Left ventricle myocardium inferior (tissue), 1 donor: ENCODE measurements at regions not wholly inside any gene's neighbourhood (a gene's known extent, or its start where the extent isn't known, plus 50 kb on each side); places are given as distances from the start of the nearest gene placed in this dataset.

Source experiments
- DNase-seq: peaks from one replicate; pipeline ENCODE4 v3.0.0-alpha.2; 2020
- H3K27ac ChIP-seq: fragments of 200-600 bp; replicated peaks from 2 replicates; pipeline ENCODE4 v1.8.0; 2021
- H3K27me3 ChIP-seq: fragments of 200-600 bp; 2 replicates; pipeline ENCODE4 v1.8.0; 2021; ENCODE audit warnings: low read depth
- H3K36me3 ChIP-seq: fragments of 200-600 bp; 2 replicates; pipeline ENCODE4 v1.8.0; 2021
- H3K4me1 ChIP-seq: fragments of 200-600 bp; 2 replicates; pipeline ENCODE4 v1.8.0; 2021
- H3K4me3 ChIP-seq: fragments of 200-600 bp; 2 replicates; pipeline ENCODE4 v1.8.0; 2021; ENCODE audit warnings: mild to moderate bottlenecking, moderate library complexity
- H3K9me3 ChIP-seq: fragments of 200-600 bp; replicated peaks from 2 replicates; pipeline ENCODE4 v1.8.0; 2021
- CTCF ChIP-seq: fragments of 200-600 bp; IDR thresholded peaks from 2 replicates; pipeline ENCODE4 v1.8.0; 2021; ENCODE audit warnings: antibody characterized with exemption, mild to moderate bottlenecking, borderline replicate concordance
- intact Hi-C: fragments of 100-400 bp; cut with micrococcal nuclease; formaldehyde crosslinking; loops from one replicate; pipeline ENCODE4 v1.11.0; 2022
- donor health status: DM: no; HTN: yes; CAD: no; lungs with severe emphysema.

DNA sequence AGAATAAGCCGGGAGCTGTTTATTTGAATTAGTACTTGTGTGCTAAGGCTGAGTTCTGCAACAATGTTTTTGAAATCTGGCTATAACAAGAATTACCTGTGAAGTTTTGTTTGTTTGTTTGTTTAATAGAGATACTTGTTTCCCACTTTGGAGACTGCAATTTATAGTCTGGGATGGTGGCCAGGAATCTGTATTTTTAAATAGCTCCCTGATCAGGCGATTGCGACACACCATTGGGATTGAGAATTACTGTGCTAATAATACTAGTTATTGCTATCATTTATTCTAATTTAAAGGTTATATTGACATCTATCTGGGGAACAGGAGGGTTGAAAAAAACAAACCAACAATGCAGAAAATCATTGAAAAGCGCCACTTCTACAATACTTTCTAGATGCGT is 951.6 kb upstream of the TENM3 start:
- Histone ChIP-seq H3K27me3 (no peaks in the 10 kb centered on the region), H3K27ac (no peak overlapping the region), H3K9me3 (no peaks in the 10 kb centered on the region), H3K36me3 (no peaks in the 10 kb centered on the region), H3K4me1 (peaks cover 20% of the 10 kb centered on the region), H3K4me3 (no peak overlapping the region)
- intact Hi-C loops, result no loop called here
- TF ChIP-seq CTCF, result no peak
- DNase-seq, result no peak

DNA sequence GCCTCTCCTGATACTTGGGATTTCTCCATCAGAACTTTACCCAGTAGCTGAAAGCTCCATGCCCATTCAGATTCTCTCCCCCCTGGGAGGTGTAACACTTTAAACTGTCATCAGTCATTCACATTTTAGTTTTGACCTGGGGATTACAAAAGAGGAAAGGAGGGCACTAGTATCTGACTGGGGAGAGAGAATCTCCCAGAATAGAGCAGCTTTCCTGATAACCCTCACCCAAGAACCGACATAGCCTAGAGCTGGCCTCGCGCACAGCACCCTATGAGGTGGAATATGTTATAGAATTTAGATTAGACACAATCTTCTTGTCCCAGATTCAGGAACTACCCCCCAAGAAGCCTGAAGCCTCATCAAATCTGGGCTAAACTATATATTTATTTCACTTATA is 950.2 kb upstream of the TENM3 start:
- intact Hi-C loops, result no loop called here
- Histone ChIP-seq H3K4me3 (no peak overlapping the region), H3K4me1 (peaks cover 20% of the 10 kb centered on the region), H3K27ac (no peak overlapping the region), H3K9me3 (peaks cover 10% of the 10 kb centered on the region), H3K27me3 (no peaks in the 10 kb centered on the region), H3K36me3 (no peaks in the 10 kb centered on the region)
- DNase-seq, result no peak
- TF ChIP-seq CTCF, result no peak

- Histone ChIP-seq H3K4me3 (no peak overlapping the region), H3K9me3 (peaks cover 16% of the 10 kb centered on the region), H3K36me3 (no peaks in the 10 kb centered on the region), H3K4me1 (peaks cover 20% of the 10 kb centered on the region), H3K27me3 (no peaks in the 10 kb centered on the region), H3K27ac (no peak overlapping the region)
- intact Hi-C loops, result no loop called here
- DNase-seq, result no peak
- no peak for TF ChIP-seq CTCF
Measured at GRCh38 chr4:181293541-181293940, 949.7 kb upstream of the TENM3 start.

DNA sequence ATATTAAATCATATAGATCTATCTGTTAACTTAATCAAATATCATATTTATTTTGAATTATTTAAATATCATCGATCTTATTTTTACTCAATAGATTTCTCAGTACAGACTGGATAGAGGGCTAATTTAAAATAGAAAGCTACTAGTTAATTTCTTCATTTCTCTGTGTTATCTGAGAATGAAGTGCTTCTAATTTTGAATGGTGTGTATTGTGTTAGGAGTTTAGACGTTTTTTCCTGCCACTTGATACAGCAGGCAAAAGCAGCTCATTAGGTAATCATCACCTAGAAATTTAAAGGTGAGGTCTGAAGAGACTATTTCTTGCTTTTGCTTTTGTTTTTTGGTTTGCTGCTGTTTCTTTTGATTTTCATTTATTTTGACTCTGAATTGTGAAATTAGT is 948.8 kb upstream of the TENM3 start:
- no peaks in the 10 kb centered on the region for H3K36me3 ChIP-seq
- H3K27me3 ChIP-seq, result no peaks in the 10 kb centered on the region
- no peak for DNase-seq
- H3K4me3 ChIP-seq, result no peak overlapping the region
- peaks cover 19% of the 10 kb centered on the region for H3K9me3 ChIP-seq
- peaks cover 20% of the 10 kb centered on the region for H3K4me1 ChIP-seq
- TF ChIP-seq CTCF, result no peak
- H3K27ac ChIP-seq, result peak overlapping the region; percentile 22
- intact Hi-C loops, result no loop called here

- H3K4me3 ChIP-seq, result no peak overlapping the region
- H3K9me3 ChIP-seq, result peaks cover 19% of the 10 kb centered on the region
- no peaks in the 10 kb centered on the region for H3K36me3 ChIP-seq
- H3K27ac ChIP-seq, result no peak overlapping the region
- DNase-seq, result peak; percentile 20
- intact Hi-C loops, result no loop called here
- TF ChIP-seq CTCF, result peak; percentile 52
- H3K27me3 ChIP-seq, result no peaks in the 10 kb centered on the region
- no peaks in the 10 kb centered on the region for H3K4me1 ChIP-seq
Measured at GRCh38 chr4:181301735-181302710, 941.2 kb upstream of the TENM3 start.
